ENCODE measurements at regions not wholly inside any gene's neighbourhood (a gene's known extent, or its start where the extent isn't known, plus 50 kb on each side); places are given as distances from the start of the nearest gene placed in this dataset.

DNA sequence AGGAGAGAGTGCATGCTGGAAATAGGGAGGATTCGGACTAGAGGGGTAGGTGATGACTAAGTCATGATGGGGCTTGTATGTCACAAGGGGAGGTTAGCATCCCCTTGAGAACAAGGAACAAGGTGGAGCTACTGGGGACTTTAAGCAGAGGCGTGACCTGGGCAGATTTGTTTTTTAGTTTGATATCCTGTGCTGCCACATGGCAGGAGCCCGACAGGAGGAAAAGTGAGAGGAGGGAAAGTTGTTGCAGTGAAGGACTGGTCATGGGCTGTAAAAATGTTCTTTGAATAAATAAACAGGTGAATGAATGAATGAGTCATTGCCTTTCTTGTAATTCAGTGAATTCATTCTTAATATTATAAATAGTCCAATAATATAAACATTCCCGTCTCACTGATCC is 365.1 kb upstream of the CDH5 start:
- no peak for DNase-seq

DNA sequence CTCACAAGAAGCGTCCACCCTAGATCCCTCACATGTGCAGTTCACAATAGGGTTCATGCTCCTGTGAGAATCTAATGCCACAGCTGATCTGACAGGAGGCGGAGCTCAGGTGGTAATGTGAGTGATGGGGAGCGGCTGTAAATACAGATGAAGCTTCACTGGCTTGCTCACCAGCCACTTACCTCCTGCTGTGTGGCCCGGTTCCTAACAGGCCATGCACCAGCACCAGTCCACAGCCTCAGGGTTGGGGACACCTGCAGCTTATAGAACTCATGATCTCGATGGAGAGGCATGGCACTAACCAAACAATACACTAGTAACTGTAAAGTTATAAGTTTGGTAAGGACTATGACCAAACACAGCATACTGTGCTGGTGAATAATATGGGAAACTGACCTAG is 368.0 kb upstream of the CDH5 start:
- no peak for DNase-seq

DNA sequence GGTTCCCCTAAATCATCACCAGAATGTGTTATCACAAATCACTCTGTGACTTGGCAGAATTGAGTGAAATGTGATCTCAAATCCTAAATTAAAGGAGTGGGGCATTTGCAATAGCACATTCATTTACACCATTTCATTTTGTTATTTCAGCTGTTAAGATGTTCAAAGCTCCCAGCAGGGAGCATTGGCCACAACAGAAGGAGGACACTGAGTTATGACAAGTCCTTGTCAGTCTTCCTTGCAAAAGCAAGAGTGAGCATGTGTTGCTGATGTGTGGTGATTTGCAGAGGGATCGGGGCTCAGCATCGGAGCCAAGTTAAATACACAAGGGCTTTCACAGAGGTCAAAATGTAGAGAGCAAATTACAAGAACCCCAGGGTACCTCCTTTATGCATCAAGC is 372.2 kb upstream of the CDH5 start:
- DNase-seq, result no peak

DNA sequence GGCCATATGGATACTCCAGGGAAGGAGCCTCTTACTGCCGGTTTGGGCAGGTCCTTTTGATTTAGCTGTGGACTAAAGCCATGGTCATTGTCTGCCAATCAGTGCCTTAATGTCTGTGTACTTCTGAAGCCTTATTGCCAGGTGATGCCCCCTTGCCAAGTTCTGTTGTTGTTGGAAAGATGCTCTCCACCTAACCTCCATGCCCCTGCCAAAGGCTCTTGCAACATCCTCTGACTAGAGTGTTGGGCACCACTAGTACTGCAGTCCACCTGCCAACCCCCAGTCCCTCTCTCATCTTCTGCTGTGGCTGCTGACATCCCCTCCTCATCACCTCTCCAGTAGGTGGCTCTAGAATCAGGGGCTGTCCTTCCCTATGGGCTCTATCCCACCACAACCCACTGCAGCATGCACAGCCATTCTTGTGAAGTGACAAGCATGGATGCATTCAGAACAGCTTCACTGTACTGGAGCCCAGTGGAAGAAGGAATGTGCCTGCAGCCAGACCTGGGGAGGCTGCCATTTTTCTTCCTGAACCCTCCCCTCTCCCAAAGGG is 375.3 kb upstream of the CDH5 start:
- DNase-seq, result no peak

DNA sequence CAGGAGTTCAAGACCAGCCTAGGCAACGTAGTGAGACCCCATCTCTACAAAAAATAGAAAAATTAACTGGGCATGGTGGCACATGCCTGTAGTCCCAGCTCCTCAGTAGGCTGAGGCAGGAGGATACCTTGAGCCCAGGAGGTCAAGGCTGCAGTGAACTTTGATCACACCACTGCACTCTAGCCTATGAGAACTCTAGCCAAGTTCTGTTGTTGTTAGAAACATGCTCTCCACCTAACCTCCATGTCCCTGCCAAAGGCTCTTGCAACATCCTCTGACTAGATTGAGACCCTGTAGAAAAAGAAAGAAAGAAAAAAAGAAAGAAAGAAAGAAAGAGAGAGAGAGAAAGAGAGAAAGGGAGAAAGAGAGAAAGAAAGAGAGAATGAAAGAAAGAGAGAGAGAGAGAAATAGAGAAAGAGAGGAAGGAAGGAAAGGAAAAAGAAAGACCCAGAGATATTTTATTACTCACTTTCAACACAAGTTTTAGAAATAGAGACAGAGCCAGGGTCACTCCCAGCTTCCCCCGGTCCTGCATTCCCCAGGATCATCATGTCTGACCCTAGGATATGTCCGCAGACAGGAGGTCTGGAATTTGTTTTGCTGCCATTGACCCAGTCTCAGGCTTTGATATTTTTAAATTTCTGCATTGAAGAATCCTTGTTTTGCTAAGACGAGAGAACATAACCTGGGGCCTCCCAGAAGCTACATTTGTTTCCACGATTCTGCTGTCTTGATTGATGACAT is 376.5 kb upstream of the CDH5 start:
- DNase-seq, result no peak

DNA sequence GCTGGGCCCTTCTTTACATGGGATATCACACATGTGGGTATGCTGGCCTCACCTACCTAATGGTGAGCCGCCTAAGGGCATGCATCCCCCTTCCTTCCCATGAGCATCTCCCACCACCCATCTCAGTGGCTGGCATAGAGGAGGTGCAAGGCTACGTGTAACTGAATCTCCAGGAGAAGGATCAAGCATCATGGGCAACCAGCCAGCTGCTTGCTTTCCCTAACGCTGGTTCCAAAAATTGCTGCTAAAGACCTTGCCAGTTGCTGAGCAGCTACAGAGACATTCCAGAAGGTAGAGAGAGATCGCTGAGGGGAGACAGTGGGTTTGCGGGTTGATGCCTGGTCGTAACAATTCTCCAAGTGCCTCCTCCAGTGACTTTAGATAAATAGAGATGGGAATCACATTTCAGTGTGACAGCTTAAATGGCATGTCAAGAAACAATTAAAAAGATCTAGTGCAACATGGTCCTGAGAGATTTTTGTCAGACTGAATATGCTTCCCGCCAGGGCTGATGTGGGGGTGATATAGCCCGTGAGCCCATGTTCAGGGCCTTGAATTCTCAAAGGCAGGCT is 378.4 kb upstream of the CDH5 start:
- DNase-seq, result no peak

DNA sequence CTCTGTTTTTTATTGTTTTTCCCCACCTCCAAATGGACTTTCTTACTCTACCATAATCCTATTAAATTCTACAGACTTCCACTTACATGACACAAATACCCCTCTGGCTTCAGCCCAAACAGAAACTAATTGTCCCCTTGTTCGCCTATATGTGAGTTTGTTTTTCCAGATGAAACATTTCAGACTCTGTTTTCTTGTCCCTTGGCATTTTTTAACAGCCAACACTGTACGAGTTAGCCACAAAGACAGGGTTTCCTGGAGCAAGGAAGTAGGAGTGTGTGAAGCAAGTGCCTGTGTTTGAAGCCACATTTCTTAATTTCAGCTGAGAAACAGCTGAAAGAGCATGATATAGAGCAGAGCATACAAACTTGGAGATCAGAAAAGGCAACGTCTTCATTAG is 382.2 kb upstream of the CDH5 start:
- no peak for DNase-seq

DNA sequence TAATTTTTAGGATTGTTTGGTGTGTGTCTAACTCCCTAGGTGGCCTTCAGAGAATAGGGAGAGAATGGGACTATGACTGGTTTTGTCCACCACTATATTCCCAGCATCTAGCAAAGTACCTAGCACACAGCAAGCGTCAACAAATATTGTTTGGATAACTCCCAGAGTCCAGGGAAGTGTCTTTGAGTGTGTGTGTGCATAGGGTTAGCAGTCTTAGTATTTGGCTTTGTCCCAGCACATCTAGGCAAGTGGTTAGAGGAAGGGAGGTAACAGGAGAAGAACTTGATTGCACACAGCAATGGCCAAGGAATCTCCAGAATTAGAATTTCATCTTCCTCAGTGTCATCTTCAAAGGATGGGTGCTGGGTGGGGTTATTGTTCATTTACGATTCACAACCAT is 385.4 kb upstream of the CDH5 start:
- no peak for DNase-seq

DNA sequence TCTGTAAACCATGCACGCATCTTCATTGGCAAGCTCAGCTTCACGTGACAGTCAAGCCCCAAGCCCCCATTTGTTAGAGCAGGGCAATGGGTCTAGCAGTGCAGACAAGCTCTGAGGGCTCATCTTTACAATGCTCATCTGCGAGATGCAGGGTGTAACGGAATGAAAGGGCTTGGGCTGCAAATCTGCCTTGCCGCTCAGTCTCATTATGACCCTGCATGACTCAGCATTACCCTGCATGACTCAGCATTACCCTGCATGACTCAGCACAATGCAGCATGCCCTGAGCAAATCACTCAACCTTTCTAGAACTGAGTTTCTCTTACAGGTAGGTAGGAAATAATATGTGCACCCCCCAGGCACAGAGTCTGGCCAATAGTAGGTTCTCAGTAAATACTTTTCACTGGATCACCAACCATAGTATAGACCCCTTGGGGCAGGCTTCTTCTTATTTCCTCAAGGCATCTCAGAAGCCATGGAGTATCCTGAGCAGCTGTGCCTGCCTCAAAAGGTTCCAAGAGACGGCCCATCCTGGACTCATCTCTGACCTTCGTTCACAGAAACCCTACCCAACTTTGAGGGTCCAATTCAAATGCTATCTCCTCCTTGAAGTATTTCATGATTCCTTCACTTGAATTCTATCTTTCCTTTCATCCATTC is 391.3 kb upstream of the CDH5 start:
- DNase-seq, result no peak

DNA sequence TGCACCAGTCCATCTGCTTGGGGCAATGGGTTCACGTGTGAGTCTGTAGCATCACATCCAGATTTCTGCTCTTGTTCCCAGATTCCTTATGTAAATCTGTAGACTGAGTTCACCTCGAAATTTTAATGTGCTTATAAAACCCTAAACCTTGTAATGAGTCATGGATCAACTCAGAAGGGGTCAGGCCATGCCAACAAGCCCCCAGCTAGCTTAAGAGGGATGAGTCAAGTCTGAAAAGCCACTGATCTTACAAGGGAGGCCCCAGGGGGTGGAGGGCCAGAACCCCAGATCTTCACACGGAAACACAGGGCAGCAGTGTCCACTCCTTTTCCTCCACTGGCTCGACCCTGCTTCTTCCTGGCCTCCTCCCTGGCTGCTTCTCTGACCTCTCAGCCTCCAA is 399.1 kb upstream of the CDH5 start:
- DNase-seq, result no peak

DNA sequence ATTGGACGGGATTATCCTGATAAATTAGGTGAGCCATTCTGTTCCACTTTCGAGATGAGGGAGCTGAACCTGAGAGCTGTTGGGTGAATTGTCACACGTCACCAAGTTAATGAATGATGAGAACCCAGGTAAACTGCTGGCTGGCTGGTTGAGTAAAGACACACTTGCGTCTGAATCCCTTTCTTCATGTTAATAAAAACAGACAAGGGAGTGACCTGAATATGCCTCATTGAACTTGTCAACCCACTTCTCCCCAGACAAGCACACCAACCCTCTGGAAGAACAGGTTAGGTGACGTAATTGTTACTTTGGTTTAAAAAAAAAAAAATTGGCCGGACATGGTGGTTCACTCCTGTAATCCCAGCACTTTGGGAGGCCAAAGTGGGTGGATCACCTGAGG is 400.9 kb upstream of the CDH5 start:
- no peak for DNase-seq

DNA sequence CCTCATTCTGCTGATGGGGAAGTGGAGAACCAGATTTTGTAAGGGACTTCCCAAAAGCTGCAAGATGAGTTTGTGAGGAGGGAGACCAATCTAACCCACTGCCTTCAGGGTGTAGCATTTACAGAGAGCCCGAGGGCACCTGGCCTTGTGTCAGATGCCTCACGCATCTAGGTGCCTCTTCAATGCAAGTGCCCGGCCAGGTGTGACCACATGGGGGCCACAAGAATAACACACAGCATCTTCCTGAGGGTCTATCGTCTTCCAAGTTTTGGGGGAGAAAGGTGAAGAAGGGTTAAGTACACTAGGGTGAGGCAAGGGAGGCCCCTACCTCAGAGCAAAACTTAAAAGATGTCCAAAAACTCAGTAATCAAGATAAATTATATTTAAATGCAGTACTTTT is 401.7 kb upstream of the CDH5 start:
- no peak for DNase-seq

DNA sequence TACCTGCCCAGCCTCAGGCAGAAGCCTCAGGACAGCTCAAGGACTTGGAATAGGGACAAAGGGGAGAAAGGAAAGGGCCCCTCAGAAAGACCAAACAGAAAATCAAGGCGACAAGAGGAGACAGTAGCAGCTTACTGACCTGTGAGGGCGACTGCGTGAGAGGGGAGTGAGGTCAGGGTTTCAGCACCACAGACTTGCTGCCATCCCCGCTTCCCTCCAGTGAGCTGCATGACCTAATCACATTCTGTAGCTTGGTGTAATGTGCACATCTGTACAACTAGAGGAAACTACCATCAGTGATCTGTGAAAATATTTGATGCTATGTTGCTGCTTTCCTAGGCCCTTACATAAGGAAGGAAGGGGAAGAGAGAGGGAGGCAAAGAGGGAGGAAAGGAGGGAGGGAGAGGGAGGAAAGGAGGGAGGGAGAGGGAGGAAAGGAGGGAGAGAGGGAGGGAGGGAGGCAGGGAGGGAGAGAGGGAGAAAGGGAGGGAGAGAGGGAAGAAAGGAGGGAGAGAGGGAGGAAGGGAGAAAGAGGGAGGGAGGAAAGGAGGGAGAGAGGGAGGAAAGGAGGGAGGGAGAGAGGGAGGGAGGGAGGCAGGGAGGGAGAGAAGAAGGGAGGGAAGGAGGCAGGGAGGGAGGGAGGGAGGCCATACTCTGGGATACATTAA is 404.9 kb upstream of the CDH5 start:
- DNase-seq, result no peak

DNA sequence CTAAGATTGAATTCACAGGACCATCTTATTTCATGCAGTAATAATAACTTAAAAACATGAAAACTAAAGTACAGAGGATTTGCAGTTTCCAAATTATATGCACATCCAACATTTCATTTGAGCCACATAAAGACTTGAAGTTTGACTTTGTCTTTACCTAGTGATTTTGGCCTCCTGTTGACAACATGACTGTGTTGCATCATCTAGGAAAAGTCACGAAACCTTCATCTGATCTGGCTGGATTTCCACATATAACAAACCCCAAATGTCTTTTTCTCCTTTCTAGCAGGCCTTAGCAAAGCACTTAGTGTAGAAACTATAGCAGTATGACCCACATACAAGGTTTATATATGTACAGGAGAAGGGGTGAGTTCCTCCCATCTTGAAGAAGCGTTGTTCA is 406.5 kb upstream of the CDH5 start:
- DNase-seq, result no peak

DNA sequence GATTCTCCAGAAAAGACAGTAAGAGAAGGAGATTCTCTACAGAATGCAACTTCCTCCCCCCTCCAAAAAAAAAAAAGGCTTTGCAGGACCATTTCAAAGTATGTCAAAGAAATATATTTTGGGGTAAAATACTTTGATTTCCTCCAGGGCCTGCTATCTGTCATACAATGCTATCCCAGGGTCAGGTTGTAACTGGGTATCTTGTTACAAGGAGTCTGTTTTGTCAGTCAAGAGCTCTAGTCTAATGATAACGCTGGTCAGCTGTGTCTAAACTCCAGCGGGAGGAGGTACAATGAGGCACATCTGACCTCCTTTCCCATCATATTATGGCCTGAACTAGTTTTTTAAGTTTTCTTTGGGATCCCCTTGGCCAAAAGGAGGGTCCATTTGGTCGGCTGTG is 408.4 kb upstream of the CDH5 start:
- DNase-seq, result no peak

DNA sequence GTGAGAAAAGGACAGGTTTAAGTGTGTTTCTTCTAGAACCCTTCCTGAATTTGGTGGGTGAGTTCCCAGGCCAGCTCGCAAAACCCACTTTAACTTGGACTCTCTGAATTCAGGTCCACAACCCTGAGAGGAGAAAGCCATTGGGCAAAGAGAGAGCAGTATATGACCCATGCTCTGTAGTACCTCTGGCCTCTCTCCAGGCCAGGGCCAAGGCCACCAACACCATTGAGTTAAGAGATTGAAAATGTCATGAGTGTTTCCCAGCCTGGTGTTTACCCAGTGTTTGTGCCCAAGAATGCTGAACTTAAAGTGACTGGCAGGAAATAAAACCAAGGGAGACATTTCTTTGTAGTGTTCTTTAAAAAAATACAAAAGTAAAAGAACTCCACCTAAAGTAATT is 410.4 kb upstream of the CDH5 start:
- no peak for DNase-seq

DNA sequence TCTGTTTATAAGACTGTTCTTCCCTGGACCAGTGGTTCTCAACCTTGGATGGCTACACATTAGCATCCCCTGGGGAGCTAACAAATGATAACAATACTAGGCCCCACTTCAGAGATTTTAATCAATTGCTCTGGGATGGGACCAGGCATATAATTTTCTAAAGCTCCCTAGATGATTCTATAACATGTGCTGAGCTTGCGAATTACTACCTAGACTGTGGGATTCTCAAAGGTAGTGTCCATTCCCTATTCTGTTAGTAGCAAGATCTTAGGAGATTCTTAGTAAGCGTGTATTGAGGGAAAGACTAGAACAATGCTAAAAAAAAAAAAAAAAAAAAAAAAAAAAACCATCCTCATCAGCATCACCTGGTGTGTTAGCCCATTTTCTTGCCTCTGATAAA is 412.0 kb upstream of the CDH5 start:
- no peak for DNase-seq

DNA sequence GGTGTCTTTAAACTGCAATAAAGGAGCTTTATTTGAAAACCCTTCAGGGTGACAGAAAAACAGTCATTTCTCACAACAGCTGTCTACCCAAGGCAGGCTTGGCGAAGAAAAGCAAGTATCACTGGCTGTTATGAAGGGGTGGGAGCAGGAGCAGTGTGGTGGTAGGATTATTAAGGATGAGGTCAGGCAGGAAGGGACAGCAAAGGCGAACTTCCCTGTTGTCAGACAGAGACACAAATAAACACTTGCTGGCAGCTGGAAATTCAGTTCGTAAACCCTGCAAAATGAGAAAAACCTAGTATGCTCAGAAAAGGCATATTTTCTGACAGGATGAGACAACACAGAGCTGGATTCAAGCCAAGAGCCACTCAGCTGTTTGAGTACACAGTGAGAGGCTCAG is 416.3 kb upstream of the CDH5 start:
- DNase-seq, result no peak

DNA sequence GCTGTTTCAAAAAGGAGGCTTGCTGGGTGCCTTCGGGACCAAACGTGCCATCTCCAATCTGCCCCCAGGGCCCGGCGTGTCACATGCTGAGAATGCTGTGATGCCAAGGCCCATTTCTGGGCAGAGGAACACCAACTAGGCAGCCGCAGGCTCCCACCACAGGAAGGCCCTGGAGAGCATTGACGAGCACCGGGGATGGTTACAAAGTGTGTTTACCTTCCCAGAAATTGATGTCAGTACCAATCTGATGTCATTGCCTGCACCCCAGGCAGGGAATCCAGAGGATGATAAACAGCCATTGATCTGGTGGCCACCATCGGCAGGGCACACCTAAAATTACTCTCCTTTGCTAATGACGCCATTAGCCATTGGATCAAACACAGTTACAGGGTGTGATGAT is 418.1 kb upstream of the CDH5 start:
- no peak for DNase-seq

DNA sequence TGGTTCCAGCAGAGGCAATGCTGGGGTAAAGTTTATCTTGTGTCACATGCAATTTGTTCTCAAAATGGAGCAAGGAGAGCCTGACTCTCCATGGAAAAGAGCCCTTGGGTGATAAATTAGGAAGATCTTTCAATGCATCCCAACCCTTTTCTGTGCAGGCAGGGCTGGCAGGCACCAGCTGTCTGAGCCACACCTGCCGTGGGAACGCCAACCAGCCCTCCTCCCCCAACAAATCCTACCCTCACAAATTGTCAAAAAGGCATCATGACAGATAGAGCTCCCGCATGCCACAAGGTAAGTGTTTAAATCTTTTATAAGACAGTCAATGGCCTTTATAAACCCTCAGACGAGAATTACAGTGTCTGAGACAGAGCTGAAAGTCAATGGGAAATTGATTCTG is 418.5 kb upstream of the CDH5 start:
- DNase-seq, result no peak

DNA sequence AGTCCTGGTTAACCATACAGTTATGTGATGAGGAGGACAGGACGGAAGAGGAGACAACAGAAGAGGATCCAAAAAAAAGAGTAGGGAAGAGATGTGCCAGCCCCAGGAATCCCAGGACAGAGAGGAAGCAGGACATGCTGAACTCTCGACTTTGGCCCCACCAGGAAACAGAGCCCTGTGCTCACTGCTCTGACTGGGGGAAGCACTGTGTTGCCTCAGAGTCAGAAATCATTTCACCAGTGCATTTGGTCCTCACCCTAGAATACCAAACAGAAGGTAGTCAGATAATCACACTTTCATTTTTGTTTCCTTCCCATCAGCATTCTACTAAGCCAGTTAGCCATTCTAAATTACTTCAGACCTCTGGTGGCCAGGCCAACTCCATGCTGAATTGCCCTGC is 421.0 kb upstream of the CDH5 start:
- DNase-seq, result no peak

DNA sequence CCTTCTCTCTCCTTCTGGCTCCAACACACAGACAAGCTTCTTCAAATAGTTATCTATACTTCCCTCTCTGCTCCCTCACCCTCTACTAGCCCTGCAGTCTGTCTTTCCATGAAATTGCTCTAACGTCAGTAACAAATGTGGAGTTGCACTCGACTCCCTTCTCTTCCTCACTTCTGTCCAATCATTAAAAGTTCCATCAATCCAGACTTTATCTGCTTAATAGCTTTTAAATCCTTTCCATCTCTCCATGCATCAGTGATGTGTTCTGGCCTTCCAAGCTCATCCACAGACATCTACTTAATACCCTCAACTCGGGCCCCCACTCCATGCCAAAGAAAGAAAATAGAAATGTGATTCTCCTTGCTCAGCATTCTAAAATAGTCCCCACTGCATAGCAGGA is 422.1 kb upstream of the CDH5 start:
- no peak for DNase-seq

DNA sequence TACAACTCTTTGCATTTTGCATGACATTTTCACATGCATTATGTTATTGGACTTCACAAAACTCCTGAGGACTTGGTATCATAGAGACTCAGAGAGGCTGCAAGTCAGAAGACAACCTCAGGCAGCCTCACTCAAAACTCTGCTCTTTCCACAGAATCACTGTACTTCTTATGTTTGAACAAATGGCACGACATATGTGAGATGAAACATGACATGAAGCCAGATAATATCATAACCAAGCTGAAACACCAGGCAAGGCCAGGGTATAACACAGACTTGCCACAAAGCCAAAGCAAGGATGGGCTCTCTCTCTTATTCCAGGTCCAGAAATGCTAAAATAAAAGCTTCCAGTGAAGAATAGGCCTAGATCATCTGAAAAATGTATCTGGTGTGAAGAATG is 425.8 kb upstream of the CDH5 start:
- no peak for DNase-seq

DNA sequence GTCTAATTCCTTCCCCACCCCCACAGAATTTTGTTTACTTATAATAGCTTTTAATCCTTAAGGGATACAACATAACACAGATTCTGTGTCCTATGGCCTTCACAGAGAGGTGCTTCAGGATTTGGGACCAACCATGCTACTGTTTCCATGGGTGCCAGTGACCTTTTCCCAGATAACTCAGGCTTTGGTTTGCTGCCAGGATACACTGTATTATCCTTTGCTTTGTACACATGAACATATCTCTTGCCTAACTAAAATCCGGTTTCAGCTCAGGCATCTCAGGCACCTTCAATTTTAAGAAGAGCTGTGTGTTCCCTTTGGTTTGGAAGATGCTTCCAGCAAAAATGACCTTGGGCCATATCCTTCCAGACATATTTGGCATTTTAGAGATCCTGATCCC is 428.4 kb upstream of the CDH5 start:
- DNase-seq, result no peak

All from SIG-M5 (cell line).